Ishikawa (cell line): ENCODE measurements at regions not wholly inside any gene's neighbourhood (a gene's known extent, or its start where the extent isn't known, plus 50 kb on each side); places are given as distances from the start of the nearest gene placed in this dataset.

Experiments used
- CEBPB ChIP-seq: IDR thresholded peaks from 2 replicates; pipeline ENCODE4 v1.6.1; 2012
- CREB1 ChIP-seq: IDR thresholded peaks from 2 replicates; pipeline ENCODE4 v1.6.1; 2012; ENCODE audit warnings: low read depth
- EGR1 ChIP-seq: IDR thresholded peaks from 2 replicates; pipeline ENCODE4 v1.6.1; 2012
- EP300 ChIP-seq: IDR thresholded peaks from 2 replicates; pipeline ENCODE4 v1.6.1; 2012; ENCODE audit warnings: borderline replicate concordance
- FOXM1 ChIP-seq: IDR thresholded peaks from 2 replicates; pipeline ENCODE4 v1.6.1; 2012; ENCODE audit warnings: low read depth, borderline replicate concordance
- NFIC ChIP-seq: IDR thresholded peaks from 2 replicates; pipeline ENCODE4 v1.6.1; 2012
- RAD21 ChIP-seq: IDR thresholded peaks from 2 replicates; pipeline ENCODE4 v1.6.1; 2012; ENCODE audit warnings: low read depth
- TAF1 ChIP-seq: IDR thresholded peaks from 2 replicates; pipeline ENCODE4 v1.6.1; 2012; ENCODE audit warnings: low read depth, mild to moderate bottlenecking
- TCF12 ChIP-seq: IDR thresholded peaks from 2 replicates; pipeline ENCODE4 v1.6.1; 2012; ENCODE audit warnings: low read depth
- TEAD4 ChIP-seq: IDR thresholded peaks from 2 replicates; pipeline ENCODE4 v1.6.1; 2012
- YY1 ChIP-seq: IDR thresholded peaks from 2 replicates; pipeline ENCODE4 v1.6.1; 2012; ENCODE audit warnings: low read depth
- ZBTB7A ChIP-seq: IDR thresholded peaks from 2 replicates; pipeline ENCODE4 v1.6.1; 2012; ENCODE audit warnings: low read depth
- TF ChIP-seq, protein P1 (sequence below): IDR thresholded peaks from 2 replicates; pipeline ENCODE4 v1.6.1; 2012; ENCODE audit warnings: low read depth, mild to moderate bottlenecking
- TF ChIP-seq, protein P2 (sequence below): IDR thresholded peaks from 2 replicates; pipeline ENCODE4 v1.6.1; 2012
- TF ChIP-seq, protein P3 (sequence below): IDR thresholded peaks from 2 replicates; pipeline ENCODE4 v1.6.1; 2012

DNA sequence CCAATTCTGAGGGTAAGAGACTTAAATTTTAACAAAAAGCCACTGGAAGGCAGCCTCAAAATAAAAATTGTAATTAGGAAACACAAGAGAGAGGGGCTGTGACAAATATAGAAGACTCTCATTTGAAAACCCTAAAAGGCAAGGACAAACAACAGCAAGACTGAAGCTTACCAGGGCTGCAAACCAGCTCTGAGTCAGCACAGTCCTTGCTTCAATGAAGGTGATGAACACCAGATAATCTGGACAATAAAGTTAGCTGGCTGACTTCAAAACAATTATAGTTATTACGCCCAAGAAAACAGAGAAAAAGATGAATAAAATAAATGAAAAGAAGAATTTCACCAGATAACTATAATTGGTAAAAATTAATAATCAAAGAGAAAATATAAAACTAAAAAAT lies 149.3 kb upstream of the NSMCE3 start:
- TF ChIP-seq EGR1 (no peak), RAD21 (no peak), CREB1 (no peak), YY1 (no peak), NFIC (no peak), EP300 (no peak), TAF1 (no peak), CEBPB (no peak), ZBTB7A (no peak), TEAD4 (no peak), FOXM1 (no peak), TCF12 (no peak)
- TF ChIP-seq, protein P1, sequence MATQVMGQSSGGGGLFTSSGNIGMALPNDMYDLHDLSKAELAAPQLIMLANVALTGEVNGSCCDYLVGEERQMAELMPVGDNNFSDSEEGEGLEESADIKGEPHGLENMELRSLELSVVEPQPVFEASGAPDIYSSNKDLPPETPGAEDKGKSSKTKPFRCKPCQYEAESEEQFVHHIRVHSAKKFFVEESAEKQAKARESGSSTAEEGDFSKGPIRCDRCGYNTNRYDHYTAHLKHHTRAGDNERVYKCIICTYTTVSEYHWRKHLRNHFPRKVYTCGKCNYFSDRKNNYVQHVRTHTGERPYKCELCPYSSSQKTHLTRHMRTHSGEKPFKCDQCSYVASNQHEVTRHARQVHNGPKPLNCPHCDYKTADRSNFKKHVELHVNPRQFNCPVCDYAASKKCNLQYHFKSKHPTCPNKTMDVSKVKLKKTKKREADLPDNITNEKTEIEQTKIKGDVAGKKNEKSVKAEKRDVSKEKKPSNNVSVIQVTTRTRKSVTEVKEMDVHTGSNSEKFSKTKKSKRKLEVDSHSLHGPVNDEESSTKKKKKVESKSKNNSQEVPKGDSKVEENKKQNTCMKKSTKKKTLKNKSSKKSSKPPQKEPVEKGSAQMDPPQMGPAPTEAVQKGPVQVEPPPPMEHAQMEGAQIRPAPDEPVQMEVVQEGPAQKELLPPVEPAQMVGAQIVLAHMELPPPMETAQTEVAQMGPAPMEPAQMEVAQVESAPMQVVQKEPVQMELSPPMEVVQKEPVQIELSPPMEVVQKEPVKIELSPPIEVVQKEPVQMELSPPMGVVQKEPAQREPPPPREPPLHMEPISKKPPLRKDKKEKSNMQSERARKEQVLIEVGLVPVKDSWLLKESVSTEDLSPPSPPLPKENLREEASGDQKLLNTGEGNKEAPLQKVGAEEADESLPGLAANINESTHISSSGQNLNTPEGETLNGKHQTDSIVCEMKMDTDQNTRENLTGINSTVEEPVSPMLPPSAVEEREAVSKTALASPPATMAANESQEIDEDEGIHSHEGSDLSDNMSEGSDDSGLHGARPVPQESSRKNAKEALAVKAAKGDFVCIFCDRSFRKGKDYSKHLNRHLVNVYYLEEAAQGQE: no peak
- TF ChIP-seq, protein P2, sequence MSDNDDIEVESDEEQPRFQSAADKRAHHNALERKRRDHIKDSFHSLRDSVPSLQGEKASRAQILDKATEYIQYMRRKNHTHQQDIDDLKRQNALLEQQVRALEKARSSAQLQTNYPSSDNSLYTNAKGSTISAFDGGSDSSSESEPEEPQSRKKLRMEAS: no peak
- TF ChIP-seq, protein P3, sequence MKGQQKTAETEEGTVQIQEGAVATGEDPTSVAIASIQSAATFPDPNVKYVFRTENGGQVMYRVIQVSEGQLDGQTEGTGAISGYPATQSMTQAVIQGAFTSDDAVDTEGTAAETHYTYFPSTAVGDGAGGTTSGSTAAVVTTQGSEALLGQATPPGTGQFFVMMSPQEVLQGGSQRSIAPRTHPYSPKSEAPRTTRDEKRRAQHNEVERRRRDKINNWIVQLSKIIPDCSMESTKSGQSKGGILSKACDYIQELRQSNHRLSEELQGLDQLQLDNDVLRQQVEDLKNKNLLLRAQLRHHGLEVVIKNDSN: no peak

DNA sequence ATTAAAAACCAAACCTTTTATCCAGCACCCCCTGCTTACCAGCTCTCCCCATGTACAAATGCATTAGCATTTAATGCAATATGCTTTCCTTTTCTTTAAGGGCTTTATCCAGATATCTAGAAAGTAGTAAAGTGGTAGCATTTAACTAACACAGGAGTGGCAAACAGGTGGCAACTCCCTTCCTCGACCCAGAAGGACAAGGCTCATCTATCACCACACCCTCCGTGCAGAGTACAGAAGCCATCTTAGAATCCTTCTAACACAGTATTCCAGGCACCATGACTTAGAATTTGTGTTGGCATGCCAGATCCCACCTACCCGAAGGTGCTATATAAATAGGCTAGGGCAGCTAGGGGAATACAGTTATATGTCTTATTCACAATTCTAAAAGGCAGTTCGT lies 148.6 kb upstream of the NSMCE3 start:
- no peak for TF ChIP-seq TAF1
- no peak for TF ChIP-seq CREB1
- no peak for TF ChIP-seq CEBPB
- TF ChIP-seq RAD21: no peak
- TF ChIP-seq NFIC: no peak
- TF ChIP-seq, protein P1: no peak
- TF ChIP-seq, protein P2: no peak
- TF ChIP-seq FOXM1: no peak
- TF ChIP-seq, protein P3: no peak
- no peak for TF ChIP-seq EGR1
- TF ChIP-seq ZBTB7A: no peak
- no peak for TF ChIP-seq TEAD4
- TF ChIP-seq YY1: no peak
- TF ChIP-seq TCF12: no peak
- no peak for TF ChIP-seq EP300

DNA sequence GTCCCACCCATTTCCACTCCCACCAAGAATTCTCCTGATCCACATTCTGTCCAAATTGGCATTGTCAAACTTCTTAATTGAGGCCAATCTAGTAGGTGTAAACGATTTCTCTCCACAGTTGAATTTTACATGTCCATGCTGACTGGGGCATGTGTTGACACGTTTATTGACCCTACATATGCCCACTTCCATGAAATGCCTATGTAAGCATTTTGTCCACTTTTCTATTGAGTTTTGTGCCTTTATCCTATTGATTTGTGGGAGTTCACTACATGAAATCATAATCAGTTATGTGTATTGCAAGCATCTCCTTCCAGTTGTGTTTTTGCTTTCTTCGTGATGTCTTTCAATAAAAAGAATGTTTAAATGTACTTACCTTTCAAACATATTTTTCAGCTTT lies 141.7 kb upstream of the NSMCE3 start:
- TF ChIP-seq TAF1 (no peak), EP300 (no peak), CEBPB (no peak), YY1 (no peak), FOXM1 (no peak), RAD21 (no peak), EGR1 (no peak), CREB1 (no peak)
- TF ChIP-seq, protein P1: no peak
- TF ChIP-seq, protein P3: no peak

DNA sequence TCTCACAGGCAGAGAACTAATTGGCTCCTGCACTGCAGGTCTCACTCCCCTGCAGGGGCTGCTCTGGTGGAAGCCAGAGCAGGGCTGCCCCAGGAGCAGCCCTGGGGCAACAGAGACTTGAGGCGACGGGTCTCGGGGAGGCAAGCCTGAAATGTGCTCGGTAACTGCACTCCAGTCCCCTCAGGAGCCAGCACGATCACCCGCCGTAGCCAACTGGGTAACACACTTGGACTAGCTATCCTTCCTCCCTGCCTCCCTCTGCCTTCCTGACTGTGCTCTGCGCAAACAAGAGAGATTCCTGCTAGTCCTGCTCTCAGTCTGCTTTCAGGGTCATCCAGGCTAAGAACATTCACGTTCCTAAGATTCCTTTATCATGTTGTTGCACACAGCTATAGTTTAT lies 140.7 kb upstream of the NSMCE3 start:
- TF ChIP-seq TEAD4 (no peak), ZBTB7A (no peak), TAF1 (no peak), EGR1 (no peak), FOXM1 (no peak)
- TF ChIP-seq, protein P1: no peak
